Glutamatergic neuron (in vitro differentiated cells): ENCODE measurements at regions not wholly inside any gene's neighbourhood (a gene's known extent, or its start where the extent isn't known, plus 50 kb on each side); places are given as distances from the start of the nearest gene placed in this dataset.
A peak's percentile ranks its signal among the peaks of the same experiment; 100 is the strongest.

ENCODE experiments used
- DNase-seq: peaks from one replicate; pipeline ENCODE4 v3.0.0; 2022
- H3K27ac Mint-ChIP-seq: one replicate; pipeline ENCODE4 v1.8.0; 2020; ENCODE audit warnings: mild to moderate bottlenecking, mixed read lengths, inconsistent platforms; ENCODE audit not compliant: unreplicated experiment
- H3K27me3 Mint-ChIP-seq: one replicate; pipeline ENCODE4 v1.8.0; 2020; ENCODE audit warnings: mild to moderate bottlenecking, moderate library complexity, mixed read lengths, inconsistent platforms; ENCODE audit not compliant: unreplicated experiment
- H3K36me3 Mint-ChIP-seq: one replicate; pipeline ENCODE4 v1.8.0; 2020; ENCODE audit warnings: mild to moderate bottlenecking, mixed read lengths, inconsistent platforms; ENCODE audit not compliant: unreplicated experiment
- H3K4me1 Mint-ChIP-seq: one replicate; pipeline ENCODE4 v1.8.0; 2020; ENCODE audit warnings: mild to moderate bottlenecking, low read depth, mixed read lengths, inconsistent platforms; ENCODE audit not compliant: unreplicated experiment
- H3K4me3 Mint-ChIP-seq: one replicate; pipeline ENCODE4 v1.8.0; 2020; ENCODE audit warnings: mild to moderate bottlenecking, mixed read lengths, inconsistent platforms; ENCODE audit not compliant: unreplicated experiment
- H3K9me3 Mint-ChIP-seq: one replicate; pipeline ENCODE4 v1.8.0; 2020; ENCODE audit warnings: mild to moderate bottlenecking, moderate library complexity, mixed read lengths, inconsistent platforms; ENCODE audit not compliant: unreplicated experiment
- CTCF ChIP-seq: fragments of 200-600 bp; sonication (generic); IDR thresholded peaks from one replicate; pipeline ENCODE4 v1.5.0; 2021; ENCODE audit not compliant: partially characterized antibody, unreplicated experiment

GRCh38 chr1:114032271-114033215 is 53.3 kb downstream of the OLFML3 start:
- Mint-ChIP-seq H3K27me3 (peaks cover 4% of the 10 kb centered on the region), H3K27ac (no peak overlapping the region), H3K4me1 (no peaks in the 10 kb centered on the region), H3K4me3 (no peak overlapping the region), H3K36me3 (no peaks in the 10 kb centered on the region), H3K9me3 (peaks cover 1% of the 10 kb centered on the region)
- no peak for DNase-seq
- TF ChIP-seq CTCF: no peak

GRCh38 chr1:114033216-114033706 is 54.0 kb downstream of the OLFML3 start:
- DNase-seq: peak; percentile 21
- Mint-ChIP-seq H3K27me3 (peaks cover 4% of the 10 kb centered on the region), H3K4me1 (no peaks in the 10 kb centered on the region), H3K36me3 (no peaks in the 10 kb centered on the region), H3K9me3 (peaks cover 1% of the 10 kb centered on the region), H3K27ac (no peak overlapping the region), H3K4me3 (no peak overlapping the region)
- peak; percentile 73 for TF ChIP-seq CTCF

- no peak for DNase-seq
- no peaks in the 10 kb centered on the region for H3K36me3 Mint-ChIP-seq
- no peak for TF ChIP-seq CTCF
These were observed 54.7 kb downstream of the OLFML3 start for GRCh38 chr1:114033961-114034360.

GRCh38 chr1:114034567-114035303 is 55.5 kb downstream of the OLFML3 start:
- TF ChIP-seq CTCF: no peak
- Mint-ChIP-seq H3K27ac (no peak overlapping the region), H3K36me3 (no peaks in the 10 kb centered on the region), H3K4me3 (no peak overlapping the region), H3K9me3 (peaks cover 4% of the 10 kb centered on the region), H3K27me3 (peaks cover 5% of the 10 kb centered on the region), H3K4me1 (no peaks in the 10 kb centered on the region)
- no peak for DNase-seq

More at GRCh38 chr1:114033961-114034360, 54.7 kb downstream of the OLFML3 start:
- no peak overlapping the region for H3K27ac Mint-ChIP-seq
- H3K4me1 Mint-ChIP-seq: no peaks in the 10 kb centered on the region
- H3K9me3 Mint-ChIP-seq: peaks cover 2% of the 10 kb centered on the region
- H3K27me3 Mint-ChIP-seq: peaks cover 4% of the 10 kb centered on the region
- no peak overlapping the region for H3K4me3 Mint-ChIP-seq
